Stromal cell of bone marrow (primary cell): ENCODE measurements at regions not wholly inside any gene's neighbourhood (a gene's known extent, or its start where the extent isn't known, plus 50 kb on each side); places are given as distances from the start of the nearest gene placed in this dataset.

Experiments
- DNase-seq: peaks from one replicate; pipeline ENCODE4 v3.0.0-alpha.2; 2012; ENCODE audit warnings: low read depth

GRCh38 chr15:61480863-61481262 is 251.8 kb upstream of the RORA start:
- no peak for DNase-seq

- DNase-seq, result no peak
Measured at GRCh38 chr15:61480295-61480694, 251.2 kb upstream of the RORA start.

- no peak for DNase-seq
Measured at GRCh38 chr15:61479613-61480012, 250.5 kb upstream of the RORA start.

DNA sequence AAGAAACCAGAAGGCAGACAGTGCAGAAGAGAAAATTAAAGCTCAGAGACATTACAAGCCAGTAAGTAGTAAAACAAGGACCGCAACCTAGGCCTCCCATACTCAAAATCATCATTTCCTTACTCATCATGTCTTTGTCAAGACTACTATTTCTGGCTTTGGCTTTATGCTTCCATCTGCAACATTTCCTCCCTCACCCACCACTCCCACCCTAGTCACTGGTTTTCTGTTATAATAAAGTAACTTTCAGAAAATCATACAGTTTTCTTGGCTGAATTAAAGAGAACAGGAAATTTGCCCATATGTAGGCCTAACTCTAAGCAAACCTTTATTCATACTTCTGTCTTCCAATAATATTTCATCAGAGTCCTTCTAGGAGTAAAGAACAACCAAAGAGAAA is 247.6 kb upstream of the RORA start:
- no peak for DNase-seq

GRCh38 chr15:61474796-61475195 is 245.7 kb upstream of the RORA start:
- DNase-seq, result no peak

DNA sequence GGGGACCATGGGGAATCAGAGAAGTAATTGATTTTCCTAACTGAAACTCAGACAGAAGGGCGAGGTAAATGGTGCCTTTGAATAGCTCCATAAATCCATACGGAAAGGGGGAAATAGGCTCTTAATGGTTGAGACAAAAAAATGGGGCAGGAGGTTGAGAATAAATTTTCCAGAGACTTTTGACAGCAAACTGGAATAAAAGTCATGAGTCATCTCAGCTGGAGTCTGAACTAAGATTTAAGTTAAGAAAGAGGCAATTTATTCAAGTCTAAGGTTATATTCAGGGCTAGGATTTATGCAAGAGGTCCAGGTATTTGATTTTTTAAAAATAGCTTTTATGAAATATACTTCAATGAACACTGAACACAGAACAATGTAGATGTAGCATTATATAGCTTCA is 238.7 kb upstream of the RORA start:
- DNase-seq, result no peak

DNA sequence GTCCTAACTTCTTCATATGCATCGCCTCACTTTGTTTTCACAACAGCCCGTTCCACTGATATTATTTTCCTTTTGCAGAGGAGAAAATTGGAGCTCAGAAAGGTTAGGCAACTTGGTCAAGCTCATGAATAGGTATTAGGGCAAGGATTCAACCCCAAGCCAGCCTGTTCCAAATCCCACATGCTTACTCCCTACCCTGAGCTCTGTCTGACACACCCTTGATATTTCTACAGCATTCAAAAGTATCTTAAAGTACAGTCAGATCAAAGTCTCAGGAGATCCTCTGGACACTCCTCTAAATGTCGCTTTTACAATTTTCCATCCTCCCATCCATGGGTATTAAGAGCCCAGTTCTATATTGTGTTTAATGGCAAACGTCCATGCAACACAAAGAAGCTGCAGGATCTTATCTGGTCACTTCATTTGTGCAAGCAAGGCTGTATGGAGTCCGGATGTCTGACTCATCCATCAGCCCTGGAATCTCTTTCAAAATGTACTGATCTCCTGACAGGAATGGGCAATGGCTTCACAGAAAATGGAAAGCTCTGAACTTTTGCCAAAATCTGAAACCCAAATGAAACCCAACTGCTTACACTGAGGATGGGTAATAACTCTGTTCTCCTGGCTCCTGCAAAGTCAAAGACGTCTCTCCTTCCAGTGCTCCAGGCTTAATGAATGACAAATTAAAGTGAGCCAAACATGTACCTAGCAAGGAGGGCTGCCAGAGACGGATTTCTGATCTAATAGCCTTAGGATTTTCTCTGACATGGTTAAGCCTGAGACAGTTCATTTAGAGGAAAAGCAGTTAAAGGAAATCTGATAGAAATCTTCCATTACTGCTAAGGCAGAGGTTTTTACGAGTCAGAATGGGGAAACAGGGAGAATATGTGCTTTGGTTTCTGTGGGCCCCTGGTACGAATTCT is 230.9 kb upstream of the RORA start:
- peak; percentile 62 for DNase-seq

DNA sequence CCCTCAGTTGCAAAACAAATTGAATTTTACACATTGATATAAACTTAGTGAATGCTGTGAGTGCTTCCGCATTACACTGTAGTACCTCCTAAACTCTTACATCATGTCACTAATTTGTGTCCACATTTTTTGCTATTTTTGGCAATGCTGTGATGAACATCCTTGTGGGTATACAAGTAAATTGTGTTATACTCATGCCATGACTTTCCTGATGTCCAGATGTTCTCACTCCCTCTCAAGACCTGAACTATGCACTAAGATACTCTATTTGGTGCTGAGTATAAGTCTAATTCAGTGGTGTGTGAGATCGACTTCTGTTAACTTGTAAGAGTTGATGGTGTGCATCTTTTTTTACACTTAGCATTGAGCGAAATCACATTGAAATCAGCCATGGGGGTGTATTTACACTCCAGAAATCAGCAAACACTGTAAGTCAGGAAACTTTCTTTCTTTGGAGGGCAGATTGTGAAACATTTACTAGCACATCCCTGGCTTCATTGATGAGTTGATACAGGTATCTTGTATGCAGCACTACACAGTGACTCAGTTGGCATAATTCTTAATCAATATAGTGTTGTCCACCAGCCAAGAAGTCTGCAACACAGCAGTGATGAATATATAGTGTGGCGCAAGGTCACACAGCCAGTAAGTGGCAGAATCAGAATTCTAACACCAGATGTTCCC is 228.1 kb upstream of the RORA start:
- no peak for DNase-seq

- no peak for DNase-seq
Measured at GRCh38 chr15:61449186-61449702, 220.1 kb upstream of the RORA start.

DNA sequence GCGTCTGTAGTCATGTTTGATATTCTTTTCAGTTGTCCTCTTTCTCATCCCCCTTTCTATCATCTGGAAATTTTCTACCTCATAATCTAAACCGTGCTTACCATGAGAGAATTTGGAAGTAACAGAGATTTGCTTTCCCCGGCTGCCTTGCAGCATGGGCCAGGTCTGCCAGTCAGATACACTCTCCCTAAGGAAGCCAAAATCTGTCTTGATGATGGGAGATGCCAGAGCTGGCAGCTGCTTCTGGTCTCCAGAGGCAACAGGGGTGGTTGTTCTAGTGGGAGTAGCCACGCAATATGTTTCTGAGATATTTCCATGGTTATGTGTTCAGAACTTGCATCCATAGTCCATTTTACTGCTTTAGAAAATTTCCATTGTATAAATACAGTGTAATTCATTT is 218.9 kb upstream of the RORA start:
- DNase-seq, result no peak

GRCh38 chr15:61444585-61444984 is 215.5 kb upstream of the RORA start:
- DNase-seq, result no peak

DNA sequence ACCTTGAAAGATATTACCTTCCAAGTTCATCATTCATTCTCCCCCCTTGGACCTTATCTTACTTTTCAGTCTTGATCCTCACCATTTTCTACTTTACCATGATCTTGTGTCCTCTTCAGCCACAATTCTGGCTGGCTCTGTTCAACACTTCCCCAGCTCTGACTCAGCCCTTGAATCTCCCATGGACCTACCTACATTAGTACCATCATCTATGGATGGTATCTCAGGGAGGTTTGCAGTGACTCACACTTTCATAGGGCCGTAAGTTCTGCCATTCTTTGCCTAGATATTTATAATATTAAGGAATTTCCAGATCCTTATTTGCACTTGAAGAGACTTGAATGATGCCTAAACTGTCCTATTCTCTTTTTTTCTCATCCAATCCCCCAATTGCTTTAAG is 213.7 kb upstream of the RORA start:
- no peak for DNase-seq

DNA sequence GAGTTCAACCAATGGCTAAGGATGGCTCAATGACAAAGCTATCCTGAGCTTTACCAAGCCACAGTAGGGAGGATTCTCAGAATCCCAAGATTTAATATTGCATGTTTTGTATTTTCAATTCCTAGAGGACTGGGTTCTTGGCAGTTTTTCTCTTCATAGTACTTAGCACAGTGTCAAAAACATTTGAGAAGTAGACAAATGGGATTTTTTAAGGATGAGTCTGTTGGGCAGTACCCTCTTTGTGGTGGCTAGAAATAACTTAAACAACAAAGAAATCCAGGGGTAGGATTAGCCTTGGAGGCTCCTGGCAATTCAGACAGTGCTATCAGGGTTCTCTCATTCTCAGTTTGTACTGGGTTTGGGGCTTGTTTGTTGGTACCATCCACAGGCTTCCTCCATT is 212.8 kb upstream of the RORA start:
- peak; percentile 40 for DNase-seq

DNA sequence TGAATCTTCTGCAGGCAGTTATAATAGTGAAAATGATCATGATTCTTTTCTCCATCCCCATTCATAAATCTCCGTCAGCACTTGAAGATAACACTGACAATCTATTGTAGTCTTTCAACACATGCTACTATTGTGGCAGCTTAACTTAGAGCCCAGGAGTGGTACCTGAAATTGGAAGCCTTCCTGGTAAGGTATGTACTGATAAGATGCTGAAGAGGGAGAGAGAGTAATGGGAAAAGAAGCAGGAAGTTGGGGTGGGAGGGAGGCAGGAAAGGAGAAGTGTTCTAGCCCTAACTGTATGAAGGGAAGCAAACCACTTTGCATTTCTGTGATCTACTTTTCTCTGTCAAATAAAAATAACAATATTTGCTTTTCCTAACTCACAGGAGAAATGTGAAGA is 197.4 kb upstream of the RORA start:
- DNase-seq, result no peak

DNA sequence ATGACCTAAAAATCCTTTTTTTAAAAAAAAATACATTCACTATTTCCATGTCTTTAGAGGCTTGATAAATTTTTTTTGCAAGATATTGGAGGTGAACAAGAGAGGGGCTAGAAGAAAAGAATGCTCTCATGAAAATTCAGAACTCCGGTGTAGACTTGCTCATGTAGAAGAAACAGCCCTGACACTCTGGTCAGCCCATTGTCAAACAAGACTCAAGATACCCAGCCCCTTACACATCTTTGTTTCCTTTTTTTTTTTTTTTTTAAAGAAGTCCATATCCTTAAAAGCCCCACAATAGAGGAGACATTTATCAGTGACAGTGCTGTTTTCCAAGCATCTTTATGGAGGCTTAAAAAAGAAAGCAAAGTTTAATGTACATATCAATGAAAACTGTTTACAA is 196.8 kb upstream of the RORA start:
- DNase-seq, result no peak

DNA sequence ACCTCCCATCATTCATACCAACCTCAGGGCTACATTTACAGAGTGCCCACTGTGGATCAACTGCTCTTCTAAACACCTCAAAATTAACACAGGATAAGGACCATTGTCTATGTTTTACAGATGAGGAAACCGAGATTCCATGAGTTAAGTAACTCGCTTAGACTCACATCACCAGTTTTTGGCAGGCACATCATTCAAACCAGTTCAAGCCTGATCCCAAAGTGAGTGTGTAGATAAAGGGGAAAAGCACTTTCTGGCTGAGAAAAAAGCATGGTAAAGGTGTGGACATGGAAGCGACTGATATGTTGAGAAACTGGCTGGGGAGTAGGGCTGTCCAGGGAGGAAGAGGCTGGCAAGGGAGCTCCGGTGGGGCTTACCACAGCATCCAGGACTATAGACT is 193.7 kb upstream of the RORA start:
- no peak for DNase-seq

DNA sequence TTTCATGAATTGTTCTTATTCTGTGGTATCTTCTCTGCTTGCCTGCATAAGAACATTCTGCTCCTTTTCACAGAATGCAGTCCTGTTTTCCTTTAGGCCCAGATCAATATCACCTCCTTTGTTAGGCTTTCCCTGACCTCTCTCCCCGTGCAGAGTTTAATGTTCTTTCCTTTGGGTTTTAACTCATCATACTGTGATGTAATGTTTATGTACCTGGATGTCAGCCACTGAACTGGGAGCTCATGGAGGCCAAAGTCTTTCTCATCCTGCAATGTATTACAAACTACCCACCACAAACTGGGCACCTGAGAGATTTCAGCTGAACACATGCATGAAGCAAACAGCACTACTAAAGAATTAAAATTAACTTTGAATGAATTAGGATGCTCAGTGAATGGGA is 192.8 kb upstream of the RORA start:
- no peak for DNase-seq

GRCh38 chr15:61421470-61421869 is 192.4 kb upstream of the RORA start:
- DNase-seq, result no peak

DNA sequence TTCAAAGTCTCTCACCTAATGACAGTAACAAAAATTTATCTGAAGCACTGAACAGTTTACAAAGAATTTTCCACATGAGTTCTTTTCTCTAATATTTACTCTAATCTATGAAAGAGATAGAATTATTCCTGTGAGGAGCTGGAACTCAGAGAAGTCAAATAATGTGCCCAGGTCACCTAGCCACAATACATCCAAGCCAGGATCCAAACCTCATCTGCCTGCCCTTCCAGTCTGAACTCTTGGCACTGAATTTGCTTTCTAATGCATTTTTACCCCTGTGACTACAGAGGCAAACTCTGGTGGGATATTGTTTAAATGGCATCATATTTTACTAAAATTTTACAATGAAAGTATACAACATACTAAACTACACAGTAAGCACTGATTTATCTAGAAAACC is 191.4 kb upstream of the RORA start:
- DNase-seq, result no peak

- DNase-seq, result no peak
Measured at GRCh38 chr15:61415617-61416120, 186.6 kb upstream of the RORA start.

GRCh38 chr15:61411902-61412510 is 182.9 kb upstream of the RORA start:
- no peak for DNase-seq

GRCh38 chr15:61410662-61411061 is 181.6 kb upstream of the RORA start:
- no peak for DNase-seq

DNA sequence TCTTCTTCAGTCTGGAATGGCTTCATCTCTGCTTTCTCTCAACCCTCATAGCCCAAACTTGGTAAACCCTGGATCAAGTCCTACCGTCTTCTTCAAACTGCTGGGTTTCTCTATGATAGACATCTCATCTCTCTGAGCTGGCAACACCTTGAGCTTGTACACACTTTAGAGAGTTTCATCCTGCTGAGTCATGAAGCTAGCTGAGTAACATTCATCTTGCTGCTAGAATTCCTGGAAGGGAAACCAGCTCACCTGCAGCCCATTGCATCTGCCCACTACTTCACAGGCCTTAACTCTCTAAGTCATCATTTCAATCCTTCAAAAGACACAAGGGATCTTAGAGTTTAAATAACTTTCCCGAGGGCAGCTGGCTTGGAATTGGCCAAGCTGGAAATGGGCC is 175.5 kb upstream of the RORA start:
- DNase-seq, result no peak
